ENCODE measurements at regions not wholly inside any gene's neighbourhood (a gene's known extent, or its start where the extent isn't known, plus 50 kb on each side); places are given as distances from the start of the nearest gene placed in this dataset.

DNA sequence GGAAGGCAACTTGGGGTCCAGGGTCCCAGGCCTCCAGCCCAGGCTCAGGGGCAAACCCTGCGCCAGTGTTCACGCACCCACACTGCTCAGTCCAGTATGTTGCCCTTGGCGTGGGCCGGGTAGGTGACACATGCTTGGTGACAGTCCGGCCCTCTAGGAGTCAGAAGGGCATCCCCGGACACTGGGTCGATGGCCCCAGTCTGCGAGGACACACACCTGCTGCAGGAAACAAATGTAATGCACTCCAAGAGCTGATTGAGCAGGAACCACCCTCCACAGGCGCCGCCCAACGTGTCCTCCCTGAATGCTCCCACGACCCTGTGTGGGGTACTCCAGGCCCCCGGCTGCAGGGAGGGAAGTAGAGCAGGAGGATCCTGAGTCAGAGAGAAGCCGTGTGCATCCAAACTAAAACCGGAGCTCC, 160.7 kb downstream of the DLL1 start:
- POLR2A ChIA-PET, result no interaction called here
- CTCF ChIA-PET, result no interaction called here
- no peak for DNase-seq

GRCh38 chr6:170129691-170130171, 161.1 kb downstream of the DLL1 start:
- POLR2A ChIA-PET, result no interaction called here
- WGBS (ENCODE audit: insufficient coverage), result 99% methylated on average over 11 of the region's 14 CpGs
- H3K27ac ChIP-seq (ENCODE audit: insufficient read depth in 1 of 2, low read depth in 1 of 2, low read length in 2 of 2, poor library complexity in 1 of 2, severe bottlenecking in 2 of 2), result no peak overlapping the region
- H3K4me3 ChIP-seq (ENCODE audit: control insufficient read depth in 1 of 7, extremely low read depth in 1 of 7, insufficient read depth in 4 of 7, low read depth in 2 of 7, low read length in 6 of 7), result no peak overlapping the region
- no peaks in the 10 kb centered on the region for H3K9me3 ChIP-seq (ENCODE audit: control extremely low read depth in 1 of 5, control insufficient read depth in 4 of 5, insufficient read depth in 2 of 5, low read depth in 1 of 5, low read length in 4 of 5)
- H3K4me1 ChIP-seq (ENCODE audit: control extremely low read depth in 1 of 4, control insufficient read depth in 4 of 4, insufficient read depth in 4 of 4, low read length in 3 of 4), result no peaks in the 10 kb centered on the region
- CTCF ChIA-PET, result no interaction called here
- peaks cover 0 to 3% (median 0%) of the 10 kb centered on the region in 5 experiments for H3K27me3 ChIP-seq (replicated peaks in 2 of 5; ENCODE audit: control insufficient read depth in 4 of 5, insufficient read depth in 5 of 5, low read length in 4 of 5)
- no peak for DNase-seq
- H3K36me3 ChIP-seq (ENCODE audit: control insufficient read depth in 4 of 4, insufficient read depth in 4 of 4, low read length in 3 of 4), result no peaks in the 10 kb centered on the region

More for the DNA sequence above, 160.7 kb downstream of the DLL1 start:
- H3K9me3 ChIP-seq (ENCODE audit: control extremely low read depth in 1 of 5, control insufficient read depth in 4 of 5, insufficient read depth in 2 of 5, low read depth in 1 of 5, low read length in 4 of 5), result no peaks in the 10 kb centered on the region
- 96% methylated on average over 15 of the region's 15 CpGs for WGBS (ENCODE audit: insufficient coverage)
- H3K4me3 ChIP-seq (ENCODE audit: control insufficient read depth in 1 of 7, extremely low read depth in 1 of 7, insufficient read depth in 4 of 7, low read depth in 2 of 7, low read length in 6 of 7), result no peak overlapping the region
- H3K36me3 ChIP-seq (ENCODE audit: control insufficient read depth in 4 of 4, insufficient read depth in 4 of 4, low read length in 3 of 4), result no peaks in the 10 kb centered on the region
- H3K27me3 ChIP-seq (replicated peaks in 2 of 5; ENCODE audit: control insufficient read depth in 4 of 5, insufficient read depth in 5 of 5, low read length in 4 of 5), result peaks cover 0 to 6% (median 0%) of the 10 kb centered on the region in 5 experiments
- no peaks in the 10 kb centered on the region for H3K4me1 ChIP-seq (ENCODE audit: control extremely low read depth in 1 of 4, control insufficient read depth in 4 of 4, insufficient read depth in 4 of 4, low read length in 3 of 4)
- H3K27ac ChIP-seq (ENCODE audit: insufficient read depth in 1 of 2, low read depth in 1 of 2, low read length in 2 of 2, poor library complexity in 1 of 2, severe bottlenecking in 2 of 2), result no peak overlapping the region

DNA sequence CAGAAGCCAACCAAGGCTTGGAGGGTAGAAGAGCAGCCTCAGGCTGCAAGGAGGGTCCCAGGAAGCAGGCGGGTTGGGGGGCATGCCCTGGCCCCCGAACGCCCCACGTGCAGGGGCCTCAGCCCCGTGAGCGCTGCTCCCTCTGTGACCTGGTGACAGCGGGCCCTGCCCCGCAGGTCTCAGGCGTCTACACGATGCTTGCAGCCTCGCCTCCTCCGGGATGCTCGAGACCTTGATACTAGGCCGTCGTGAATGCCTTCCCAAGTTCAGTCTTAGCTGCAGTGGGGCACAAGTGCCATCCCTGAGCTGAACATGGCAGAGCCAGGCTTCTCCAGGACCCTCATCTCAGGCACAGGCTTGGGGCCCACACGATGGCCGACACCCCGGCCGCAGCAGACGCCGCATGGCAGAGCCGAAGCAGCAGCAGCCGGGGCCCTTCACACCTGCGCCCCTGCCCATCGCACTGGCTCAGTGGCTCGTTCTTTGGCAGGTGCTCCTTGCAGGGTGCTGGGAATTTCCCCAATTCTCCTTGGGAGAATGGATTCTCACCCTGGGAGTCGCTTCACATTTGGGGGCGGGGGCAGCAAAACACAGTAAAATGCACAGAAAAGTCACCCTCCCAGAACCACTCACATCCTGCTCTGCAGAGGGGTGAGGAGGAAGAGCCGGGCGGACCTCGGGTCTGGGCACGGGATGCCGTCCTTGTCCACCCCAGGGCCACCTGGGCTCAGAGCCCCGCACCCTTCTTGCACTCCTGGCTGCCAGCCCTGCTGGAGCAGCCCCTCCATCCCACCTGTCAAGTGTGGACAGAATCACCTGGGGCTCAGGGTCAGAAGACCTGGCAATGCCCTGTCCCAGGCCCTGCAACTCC, 161.8 kb downstream of the DLL1 start:
- H3K4me1 ChIP-seq (ENCODE audit: control extremely low read depth in 1 of 4, control insufficient read depth in 4 of 4, insufficient read depth in 4 of 4, low read length in 3 of 4), result no peaks in the 10 kb centered on the region
- no peaks in the 10 kb centered on the region for H3K27me3 ChIP-seq (replicated peaks in 2 of 5; ENCODE audit: control insufficient read depth in 4 of 5, insufficient read depth in 5 of 5, low read length in 4 of 5)
- H3K27ac ChIP-seq (ENCODE audit: insufficient read depth in 1 of 2, low read depth in 1 of 2, low read length in 2 of 2, poor library complexity in 1 of 2, severe bottlenecking in 2 of 2), result no peak overlapping the region
- no peaks in the 10 kb centered on the region for H3K36me3 ChIP-seq (ENCODE audit: control insufficient read depth in 4 of 4, insufficient read depth in 4 of 4, low read length in 3 of 4)
- CTCF ChIA-PET, result interaction anchor here (1.2 kb wide), 1 partner anchor 57 kb away, joined by 3 read pairs; no protein-coding TSS in a partner anchor
- WGBS (ENCODE audit: insufficient coverage), result 93% methylated on average over 29 of the region's 34 CpGs
- no peak for DNase-seq
- no peak overlapping the region for H3K4me3 ChIP-seq (ENCODE audit: control insufficient read depth in 1 of 7, extremely low read depth in 1 of 7, insufficient read depth in 4 of 7, low read depth in 2 of 7, low read length in 6 of 7)
- POLR2A ChIA-PET, result no interaction called here
- no peaks in the 10 kb centered on the region for H3K9me3 ChIP-seq (ENCODE audit: control extremely low read depth in 1 of 5, control insufficient read depth in 4 of 5, insufficient read depth in 2 of 5, low read depth in 1 of 5, low read length in 4 of 5)

GRCh38 chr6:170128346-170128745, 162.5 kb downstream of the DLL1 start:
- POLR2A ChIA-PET, result no interaction called here

DNA sequence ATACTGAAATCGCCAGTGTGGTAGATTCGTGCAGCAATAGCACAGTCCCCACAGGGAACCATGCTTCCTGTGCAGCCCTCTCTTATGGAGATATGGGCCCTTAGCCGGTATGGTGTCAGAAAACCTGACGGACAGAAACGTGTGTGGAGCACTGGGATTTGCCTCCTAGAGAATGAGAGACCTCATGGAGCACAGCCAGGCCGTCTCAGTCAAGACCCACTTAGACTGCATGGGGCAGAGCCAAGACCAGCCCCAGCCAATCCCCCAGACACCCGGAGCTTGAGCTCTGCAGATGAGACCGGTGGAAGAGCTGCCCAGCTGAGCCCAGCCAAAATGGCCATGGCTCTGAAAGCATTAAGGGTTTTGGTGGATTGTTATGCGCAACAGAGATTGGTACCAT, 163.7 kb downstream of the DLL1 start:
- Histone ChIP-seq H3K27ac (ENCODE audit: insufficient read depth in 1 of 2, low read depth in 1 of 2, low read length in 2 of 2, poor library complexity in 1 of 2, severe bottlenecking in 2 of 2) (no peak overlapping the region), H3K4me3 (ENCODE audit: control insufficient read depth in 1 of 7, extremely low read depth in 1 of 7, insufficient read depth in 4 of 7, low read depth in 2 of 7, low read length in 6 of 7) (no peak overlapping the region), H3K4me1 (ENCODE audit: control extremely low read depth in 1 of 4, control insufficient read depth in 4 of 4, insufficient read depth in 4 of 4, low read length in 3 of 4) (no peaks in the 10 kb centered on the region), H3K27me3 (replicated peaks in 2 of 5; ENCODE audit: control insufficient read depth in 4 of 5, insufficient read depth in 5 of 5, low read length in 4 of 5) (no peaks in the 10 kb centered on the region), H3K36me3 (ENCODE audit: control insufficient read depth in 4 of 4, insufficient read depth in 4 of 4, low read length in 3 of 4) (no peaks in the 10 kb centered on the region), H3K9me3 (ENCODE audit: control extremely low read depth in 1 of 5, control insufficient read depth in 4 of 5, insufficient read depth in 2 of 5, low read depth in 1 of 5, low read length in 4 of 5) (peaks cover 0 to 2% (median 2%) of the 10 kb centered on the region in 5 experiments)
- CTCF ChIA-PET, result interaction anchor here (0.6 kb wide), 1 partner anchor 16 kb away, joined by 3 read pairs; no protein-coding TSS in a partner anchor
- DNase-seq, result no peak
- WGBS (ENCODE audit: insufficient coverage), result 98% methylated on average over 7 of the region's 9 CpGs
- POLR2A ChIA-PET, result no interaction called here

More at GRCh38 chr6:170128346-170128745, 162.5 kb downstream of the DLL1 start:
- no peaks in the 10 kb centered on the region for H3K36me3 ChIP-seq (ENCODE audit: control insufficient read depth in 4 of 4, insufficient read depth in 4 of 4, low read length in 3 of 4)
- DNase-seq, result no peak
- CTCF ChIA-PET, result interaction anchor here (1.2 kb wide), 1 partner anchor 57 kb away, joined by 3 read pairs; no protein-coding TSS in a partner anchor
- H3K27ac ChIP-seq (ENCODE audit: insufficient read depth in 1 of 2, low read depth in 1 of 2, low read length in 2 of 2, poor library complexity in 1 of 2, severe bottlenecking in 2 of 2), result no peak overlapping the region
- H3K4me1 ChIP-seq (ENCODE audit: control extremely low read depth in 1 of 4, control insufficient read depth in 4 of 4, insufficient read depth in 4 of 4, low read length in 3 of 4), result no peaks in the 10 kb centered on the region
- H3K4me3 ChIP-seq (ENCODE audit: control insufficient read depth in 1 of 7, extremely low read depth in 1 of 7, insufficient read depth in 4 of 7, low read depth in 2 of 7, low read length in 6 of 7), result no peak overlapping the region
- H3K27me3 ChIP-seq (replicated peaks in 2 of 5; ENCODE audit: control insufficient read depth in 4 of 5, insufficient read depth in 5 of 5, low read length in 4 of 5), result no peaks in the 10 kb centered on the region
- no peaks in the 10 kb centered on the region for H3K9me3 ChIP-seq (ENCODE audit: control extremely low read depth in 1 of 5, control insufficient read depth in 4 of 5, insufficient read depth in 2 of 5, low read depth in 1 of 5, low read length in 4 of 5)
- WGBS (ENCODE audit: insufficient coverage), result 97% methylated on average over 10 of the region's 10 CpGs

GRCh38 chr6:170125456-170126300, 165.2 kb downstream of the DLL1 start:
- no peak for DNase-seq
- CTCF ChIA-PET, result interaction anchor here (0.8 kb wide), 1 partner anchor 322 kb away, joined by 3 read pairs; no protein-coding TSS in a partner anchor
- POLR2A ChIA-PET, result no interaction called here

More at GRCh38 chr6:170125456-170126300, 165.2 kb downstream of the DLL1 start:
- H3K9me3 ChIP-seq (ENCODE audit: control extremely low read depth in 1 of 5, control insufficient read depth in 4 of 5, insufficient read depth in 2 of 5, low read depth in 1 of 5, low read length in 4 of 5), result peaks cover 0 to 13% (median 3%) of the 10 kb centered on the region in 5 experiments
- H3K36me3 ChIP-seq (ENCODE audit: control insufficient read depth in 4 of 4, insufficient read depth in 4 of 4, low read length in 3 of 4), result no peaks in the 10 kb centered on the region
- no peak overlapping the region for H3K4me3 ChIP-seq (ENCODE audit: control insufficient read depth in 1 of 7, extremely low read depth in 1 of 7, insufficient read depth in 4 of 7, low read depth in 2 of 7, low read length in 6 of 7)
- 93% methylated on average over 27 of the region's 27 CpGs for WGBS (ENCODE audit: insufficient coverage)
- H3K27me3 ChIP-seq (replicated peaks in 2 of 5; ENCODE audit: control insufficient read depth in 4 of 5, insufficient read depth in 5 of 5, low read length in 4 of 5), result no peaks in the 10 kb centered on the region
- no peaks in the 10 kb centered on the region for H3K4me1 ChIP-seq (ENCODE audit: control extremely low read depth in 1 of 4, control insufficient read depth in 4 of 4, insufficient read depth in 4 of 4, low read length in 3 of 4)
- no peak overlapping the region for H3K27ac ChIP-seq (ENCODE audit: insufficient read depth in 1 of 2, low read depth in 1 of 2, low read length in 2 of 2, poor library complexity in 1 of 2, severe bottlenecking in 2 of 2)
